T-helper 1 cell (primary cell): ENCODE measurements at regions not wholly inside any gene's neighbourhood (a gene's known extent, or its start where the extent isn't known, plus 50 kb on each side); places are given as distances from the start of the nearest gene placed in this dataset.
"Not testable (repeated sequence)": the region's sequence is repeated elsewhere in the genome, so short reads cannot be mapped to it uniquely, and the experiment has no call there.

Experiments used
- DNase-seq, 5 donors: peaks; one replicate each; pipeline ENCODE4 v3.0.0-alpha.2; 2012 to 2020

DNA sequence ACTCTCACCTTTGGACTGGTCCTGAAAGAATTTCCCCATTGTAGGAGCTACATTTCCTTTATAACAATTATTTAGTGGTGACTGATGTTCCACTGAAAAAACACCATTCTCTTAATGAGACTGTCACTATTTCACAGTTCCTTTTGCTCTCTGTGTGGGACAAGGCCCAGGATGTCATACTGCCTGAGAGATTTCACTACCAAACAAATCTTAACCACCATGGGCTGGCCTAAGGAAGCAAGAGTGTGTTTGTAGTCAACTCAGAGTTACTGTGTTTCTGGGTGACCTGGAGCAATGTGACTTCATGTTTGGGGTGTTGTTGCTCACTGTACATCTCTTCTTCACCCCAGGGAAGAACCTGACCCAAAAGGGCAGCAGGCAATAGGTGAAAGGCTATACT is 50.1 kb upstream of the ZNF608 start:
- no peak for DNase-seq

DNA sequence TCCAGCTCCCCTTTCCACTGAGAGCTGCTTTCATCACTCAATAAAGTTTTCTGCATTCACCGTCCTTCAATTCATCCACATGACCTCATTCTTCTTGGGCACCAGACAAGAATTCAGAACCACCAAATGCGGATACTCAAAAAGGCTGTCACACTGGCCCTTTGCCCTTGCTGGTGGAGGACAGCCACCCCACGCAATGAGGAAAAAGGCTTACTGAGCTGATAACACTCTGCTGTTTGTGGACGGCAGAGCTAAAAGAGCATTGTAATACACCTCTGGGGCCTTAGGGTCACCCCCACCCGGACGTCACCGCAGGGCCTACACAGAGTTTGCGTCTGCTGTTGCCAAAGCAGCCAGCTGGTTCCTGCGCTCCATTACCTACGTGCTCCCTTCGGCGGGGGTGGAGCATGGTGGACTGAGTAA is 51.2 kb upstream of the ZNF608 start:
- DNase-seq = no peak

- DNase-seq = no peak
Observed at GRCh38 chr5:124798890-124799289, 52.5 kb upstream of the ZNF608 start.

DNA sequence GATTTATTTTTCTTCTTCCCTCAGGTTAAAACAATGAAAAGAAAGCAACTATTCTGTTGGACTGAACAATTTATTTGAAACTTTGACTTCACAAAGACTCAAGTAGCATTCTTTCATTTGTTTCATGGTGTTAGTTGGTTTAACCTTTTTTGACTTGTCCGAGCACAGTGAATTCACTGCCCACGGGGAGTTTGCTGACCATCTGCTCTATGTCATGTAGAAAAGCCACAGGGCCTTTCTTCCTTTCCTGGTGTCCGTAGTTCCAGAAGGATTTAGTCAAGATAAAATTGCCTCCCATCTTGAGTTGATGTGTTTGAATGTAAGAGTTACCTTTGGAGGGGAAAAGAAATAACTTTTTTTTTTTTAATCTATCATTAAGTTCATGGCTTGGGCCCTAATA is 55.1 kb upstream of the ZNF608 start:
- DNase-seq = no peak

DNA sequence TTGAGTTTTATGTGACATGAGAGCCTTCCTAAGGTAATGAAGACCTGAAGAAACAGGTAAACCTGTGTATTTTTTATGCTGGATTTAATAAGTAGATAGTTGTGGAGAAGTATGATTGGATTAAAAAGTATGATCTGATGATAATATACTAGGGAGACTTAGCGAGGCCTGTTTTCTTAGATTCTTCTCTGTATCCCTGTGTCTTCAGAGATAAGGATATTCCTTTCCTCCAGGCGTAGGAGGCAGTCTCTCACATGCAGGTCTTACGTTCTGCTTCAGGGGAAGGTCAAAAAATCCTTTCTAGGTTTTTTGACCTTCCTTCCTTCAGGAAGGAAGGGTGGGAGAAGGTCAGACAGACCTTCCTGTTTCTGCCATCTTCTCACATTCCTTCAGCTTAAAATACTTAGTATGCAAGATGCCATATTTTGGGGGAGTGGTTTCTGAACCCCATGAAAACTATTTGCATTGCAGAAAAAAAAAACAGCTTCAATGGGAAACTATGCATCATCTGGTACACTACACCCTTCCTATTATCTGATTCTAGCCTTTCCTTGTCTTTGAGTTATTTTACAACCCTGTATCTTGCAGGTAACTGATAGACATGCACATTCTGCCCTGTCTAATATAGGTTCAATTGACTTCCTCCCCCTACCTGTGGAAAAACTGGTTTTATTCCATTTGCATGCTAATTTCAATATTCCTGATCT is 57.3 kb upstream of the ZNF608 start:
- no peak for DNase-seq

GRCh38 chr5:124806026-124806372 is 59.6 kb upstream of the ZNF608 start:
- DNase-seq = no peak

GRCh38 chr5:124806373-124807077 is 60.1 kb upstream of the ZNF608 start:
- DNase-seq = no peak

GRCh38 chr5:124808842-124809268 is 62.4 kb upstream of the ZNF608 start:
- no peak for DNase-seq

GRCh38 chr5:124810396-124811006 is 64.1 kb upstream of the ZNF608 start:
- no peak for DNase-seq

DNA sequence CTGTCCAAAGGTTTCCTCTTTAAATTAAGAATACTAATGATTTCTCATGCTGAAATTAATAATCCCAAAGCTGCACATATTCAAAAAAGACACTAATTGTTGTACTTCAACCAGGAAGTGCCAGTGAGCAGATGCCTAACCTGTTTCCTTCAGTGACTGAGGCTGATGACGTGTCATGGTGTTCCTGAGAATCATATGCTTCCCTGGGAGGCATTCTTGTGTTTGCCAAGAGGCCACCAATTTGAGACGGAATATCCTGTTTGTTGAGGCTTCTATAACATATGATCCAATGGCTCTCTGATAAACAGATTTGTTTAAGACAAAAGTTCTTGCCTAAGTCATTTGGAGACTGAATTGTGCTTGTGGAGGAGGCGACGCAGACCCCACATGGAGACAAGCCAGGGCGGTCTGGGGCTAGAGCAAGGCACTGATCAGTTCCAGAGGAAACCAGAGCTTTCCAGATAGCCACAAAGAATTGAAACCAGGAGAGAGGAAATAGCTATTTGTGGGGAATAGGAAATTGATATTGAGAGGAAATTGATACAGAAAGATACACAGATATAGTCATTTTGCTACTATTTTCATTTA is 66.4 kb upstream of the ZNF608 start:
- DNase-seq = no peak

DNA sequence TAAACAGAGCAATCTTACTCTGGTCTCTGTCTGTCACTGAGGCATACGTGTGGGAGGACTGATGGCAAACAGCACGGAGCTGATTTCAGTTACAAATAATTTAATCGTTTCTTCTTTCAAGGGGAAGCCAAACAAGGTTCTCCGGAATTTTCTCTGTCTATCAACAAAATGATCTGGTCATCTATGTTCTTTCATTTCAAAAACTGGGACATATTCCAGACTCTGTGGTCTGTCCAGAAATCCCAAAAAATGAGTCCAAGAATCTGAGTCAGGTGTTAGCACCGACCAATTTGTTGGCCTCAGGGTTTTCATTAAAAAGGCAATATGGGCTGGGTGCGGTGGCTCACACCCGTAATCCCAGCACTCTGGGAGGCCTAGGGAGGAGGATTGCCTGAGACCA is 69.9 kb upstream of the ZNF608 start:
- no peak for DNase-seq

DNA sequence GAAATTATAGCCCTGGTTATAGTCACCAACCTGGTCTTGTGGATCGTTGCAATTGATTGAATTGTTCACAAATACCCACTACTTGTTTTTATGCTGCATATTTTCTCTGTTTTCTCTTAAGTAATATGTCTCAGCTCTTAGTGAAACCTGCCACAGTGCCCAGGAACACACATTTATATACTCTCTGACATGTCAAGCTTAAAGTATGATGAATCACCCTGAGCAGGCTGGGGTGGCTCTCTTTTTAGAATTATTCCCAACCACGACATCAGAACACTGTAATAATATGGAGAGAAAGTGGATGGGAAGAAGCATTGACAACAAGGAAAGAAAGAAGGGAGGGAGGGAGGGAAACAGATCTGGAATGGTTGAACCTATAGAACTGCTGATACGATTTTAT is 72.8 kb upstream of the ZNF608 start:
- no peak for DNase-seq

GRCh38 chr5:124822647-124823046 is 76.2 kb upstream of the ZNF608 start:
- DNase-seq = no peak

GRCh38 chr5:124823380-124823779 is 76.9 kb upstream of the ZNF608 start:
- DNase-seq = no peak

GRCh38 chr5:124824637-124825158 is 78.3 kb upstream of the ZNF608 start:
- no peak for DNase-seq

DNA sequence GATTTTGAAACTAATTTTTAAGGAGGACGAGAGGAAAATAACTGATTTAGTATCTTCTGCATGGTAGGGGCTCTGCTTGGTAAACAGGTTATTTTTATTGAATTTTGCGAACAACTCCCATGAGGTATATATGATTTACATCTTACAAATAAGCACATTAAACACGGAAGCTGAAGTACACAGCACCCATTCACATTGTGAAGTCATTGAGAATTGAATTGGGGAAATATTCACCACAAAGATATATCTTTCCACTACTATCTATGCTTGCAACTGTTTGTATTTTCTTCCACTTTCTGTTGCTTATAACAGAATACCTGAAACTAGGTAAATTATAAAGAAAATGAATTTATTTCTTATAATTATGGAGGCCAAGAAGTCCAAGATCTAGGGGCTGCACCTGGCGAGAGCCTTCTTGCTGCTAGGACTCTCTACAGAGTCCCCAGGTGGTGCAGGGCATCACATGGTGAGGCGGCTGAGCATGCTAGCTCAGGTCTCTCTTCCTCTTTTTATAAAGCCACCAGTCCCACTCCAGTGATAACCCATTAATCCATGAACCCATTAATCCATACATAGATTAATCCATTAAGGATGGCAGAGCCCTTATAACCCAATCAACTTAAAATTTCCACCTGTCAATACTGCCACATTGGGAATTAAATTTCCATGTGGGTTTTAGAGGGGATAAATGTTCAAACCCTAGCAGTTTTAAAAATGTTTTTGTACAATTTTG is 79.0 kb upstream of the ZNF608 start:
- no peak for DNase-seq

DNA sequence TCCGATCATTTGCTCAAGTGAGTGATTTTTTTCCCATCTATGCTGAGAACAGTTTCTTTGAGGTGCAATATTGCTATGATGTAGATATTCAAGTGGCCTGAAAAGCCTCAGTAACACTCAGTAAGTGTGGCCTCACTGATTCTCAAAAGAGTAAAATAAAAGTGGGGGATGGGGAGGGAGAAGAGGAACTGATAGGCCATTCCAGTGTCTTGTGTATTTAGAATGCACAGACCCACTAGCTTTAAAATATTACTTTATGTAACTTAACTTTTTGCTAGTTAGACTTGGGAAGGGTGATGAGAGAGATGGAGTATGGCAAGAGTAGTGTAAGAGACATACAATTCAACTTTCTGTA is 79.5 kb upstream of the ZNF608 start:
- no peak for DNase-seq

DNA sequence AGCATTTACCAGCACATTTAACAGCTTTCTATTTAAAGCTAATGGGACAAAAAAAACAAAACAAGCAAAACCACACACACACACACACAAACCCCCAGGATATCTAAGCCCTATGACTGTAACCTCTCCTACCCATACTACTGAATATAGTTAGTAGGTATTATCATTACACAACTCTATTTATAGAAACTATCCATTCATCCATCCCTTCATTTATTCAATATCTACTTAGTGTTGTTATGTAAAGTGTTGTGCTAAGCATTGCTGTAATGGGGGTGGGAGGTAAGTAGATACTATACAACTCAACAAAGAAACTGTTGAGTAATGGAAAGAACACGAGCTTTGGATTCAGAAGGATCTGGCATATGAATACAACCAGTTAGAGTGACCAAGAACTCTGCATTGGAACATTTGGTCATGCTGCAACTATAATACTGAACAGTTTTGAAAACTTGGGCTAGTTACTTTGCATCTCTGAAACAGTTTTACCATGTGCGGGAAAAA is 82.3 kb upstream of the ZNF608 start:
- DNase-seq = no peak

- no peak for DNase-seq
Observed at GRCh38 chr5:124831687-124832240, 85.3 kb upstream of the ZNF608 start.

- DNase-seq = no peak
Observed at GRCh38 chr5:124832510-124832909, 86.1 kb upstream of the ZNF608 start.

DNA sequence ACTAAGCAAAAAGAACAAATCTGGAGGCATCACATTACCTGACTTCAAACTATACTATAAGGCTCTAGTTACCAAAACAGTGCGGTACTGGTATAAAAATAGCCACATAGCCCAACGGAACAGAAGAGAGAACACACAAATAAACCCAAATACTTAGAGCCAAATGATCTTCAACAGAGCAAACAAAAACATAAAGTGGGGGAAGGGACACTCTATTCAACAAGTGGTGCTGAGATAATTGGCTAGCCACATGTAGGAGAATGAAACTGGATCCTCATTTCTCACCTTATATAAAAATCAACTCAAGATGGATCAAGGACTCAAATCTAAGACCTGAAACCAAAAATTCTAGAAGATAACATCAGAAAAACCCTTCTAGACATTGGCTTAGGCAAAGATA is 89.9 kb upstream of the ZNF608 start:
- not testable (repeated sequence) for DNase-seq

GRCh38 chr5:124839371-124839998 is 93.0 kb upstream of the ZNF608 start:
- no peak for DNase-seq
